Psoas muscle (tissue), 7 donors: ENCODE measurements at regions not wholly inside any gene's neighbourhood (a gene's known extent, or its start where the extent isn't known, plus 50 kb on each side); places are given as distances from the start of the nearest gene placed in this dataset.

Experiments
- ATAC-seq, 4 donors: fragments of 200-7000 bp; cut with Tn5 transposase; one replicate each; pipeline ENCODE4 v1.9.1; 2020; ENCODE audit warnings: moderate library complexity in 3 of 4, mild to moderate bottlenecking in 2 of 4
- DNase-seq, 2 donors: peaks; one replicate each; pipeline ENCODE4 v3.0.0-alpha.2; 2020
- H3K27ac ChIP-seq: fragments of 200-600 bp; one replicate; pipeline ENCODE4 v1.8.0; 2022
- H3K27me3 ChIP-seq, 3 donors: fragments of 200-600 bp in 1 of 3; one replicate each; pipeline versions ENCODE4 v1.6.1 to v1.8.0; 2013 to 2022; ENCODE audit warnings: low read length in 2 of 3, mild to moderate bottlenecking in 2 of 3, moderate library complexity in 1 of 3; ENCODE audit not compliant: insufficient read depth in 3 of 3
- H3K36me3 ChIP-seq, 2 donors: fragments of 200-600 bp in 1 of 2; one replicate each; pipeline versions ENCODE4 v1.6.1 to v1.8.0; 2013 to 2022; ENCODE audit warnings: low read depth in 1 of 2, mild to moderate bottlenecking in 1 of 2, moderate library complexity in 1 of 2; ENCODE audit not compliant: insufficient read depth in 1 of 2
- H3K4me1 ChIP-seq: fragments of 200-600 bp; one replicate; pipeline ENCODE4 v1.8.0; 2022
- H3K4me3 ChIP-seq: fragments of 200-600 bp; one replicate; pipeline ENCODE4 v1.8.0; 2022; ENCODE audit warnings: mild to moderate bottlenecking
- H3K9me3 ChIP-seq: fragments of 200-600 bp; one replicate; pipeline ENCODE4 v1.8.0; 2022
- WGBS, 3 donors: extraction: QIAGEN DNeasy Blood & Tissue Kit; methylation state at CpG; one replicate each; pipeline versions ENCODE4 v1.1.6 to v1.1.7; 2013; 5-methylcytosine and 5-hydroxymethylcytosine counted together
- intact Hi-C, 2 donors: fragments of 100-400 bp; cut with DNase I; formaldehyde crosslinking; loops; one replicate each; pipeline versions ENCODE4 v1.11.0 to v1.14.2; 2022
- TF ChIP-seq, protein P1 (sequence below): fragments of 200-600 bp; IDR thresholded peaks from one replicate; pipeline ENCODE4 v1.8.0; 2022; ENCODE audit warnings: antibody characterized with exemption
- donor health status: healthy with polysubstance abuse.
- donor health status: DM: no; HTN: no; CAD: no; lungs with moderate emphysema.
- donor health status: Bipolar disorder and iron deficiency.
- donor health status: healthy.
- donor health status: DM: yes; HTN: yes; CAD: no.
- donor health status: DM: no; HTN: no; CAD: no.
- donor health status: DM: yes; HTN: yes; CAD: no.

GRCh38 chr6:50520326-50521266 lies 192.7 kb upstream of the TFAP2D start:
- TF ChIP-seq, protein P1, sequence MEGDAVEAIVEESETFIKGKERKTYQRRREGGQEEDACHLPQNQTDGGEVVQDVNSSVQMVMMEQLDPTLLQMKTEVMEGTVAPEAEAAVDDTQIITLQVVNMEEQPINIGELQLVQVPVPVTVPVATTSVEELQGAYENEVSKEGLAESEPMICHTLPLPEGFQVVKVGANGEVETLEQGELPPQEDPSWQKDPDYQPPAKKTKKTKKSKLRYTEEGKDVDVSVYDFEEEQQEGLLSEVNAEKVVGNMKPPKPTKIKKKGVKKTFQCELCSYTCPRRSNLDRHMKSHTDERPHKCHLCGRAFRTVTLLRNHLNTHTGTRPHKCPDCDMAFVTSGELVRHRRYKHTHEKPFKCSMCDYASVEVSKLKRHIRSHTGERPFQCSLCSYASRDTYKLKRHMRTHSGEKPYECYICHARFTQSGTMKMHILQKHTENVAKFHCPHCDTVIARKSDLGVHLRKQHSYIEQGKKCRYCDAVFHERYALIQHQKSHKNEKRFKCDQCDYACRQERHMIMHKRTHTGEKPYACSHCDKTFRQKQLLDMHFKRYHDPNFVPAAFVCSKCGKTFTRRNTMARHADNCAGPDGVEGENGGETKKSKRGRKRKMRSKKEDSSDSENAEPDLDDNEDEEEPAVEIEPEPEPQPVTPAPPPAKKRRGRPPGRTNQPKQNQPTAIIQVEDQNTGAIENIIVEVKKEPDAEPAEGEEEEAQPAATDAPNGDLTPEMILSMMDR: no peak
- no peak for ATAC-seq
- DNase-seq: no peak
- Histone ChIP-seq H3K9me3 (no peaks in the 10 kb centered on the region), H3K27me3 (no peaks in the 10 kb centered on the region), H3K27ac (no peak overlapping the region), H3K4me3 (no peak overlapping the region), H3K4me1 (no peaks in the 10 kb centered on the region), H3K36me3 (no peaks in the 10 kb centered on the region)
- WGBS, 3 donors: 12 to 21% (median 17%) methylated on average over 3 of the region's 3 CpGs
- intact Hi-C loops: no loop called here

GRCh38 chr6:50524341-50524740 lies 189.0 kb upstream of the TFAP2D start:
- H3K27me3 ChIP-seq: no peaks in the 10 kb centered on the region
- DNase-seq (no peak), ATAC-seq (no peak)
- no peaks in the 10 kb centered on the region for H3K36me3 ChIP-seq
- intact Hi-C loops: no loop called here
- H3K4me1 ChIP-seq: no peaks in the 10 kb centered on the region
- H3K4me3 ChIP-seq: no peak overlapping the region
- no peak overlapping the region for H3K27ac ChIP-seq
- H3K9me3 ChIP-seq: no peaks in the 10 kb centered on the region
- TF ChIP-seq, protein P1: no peak

DNA sequence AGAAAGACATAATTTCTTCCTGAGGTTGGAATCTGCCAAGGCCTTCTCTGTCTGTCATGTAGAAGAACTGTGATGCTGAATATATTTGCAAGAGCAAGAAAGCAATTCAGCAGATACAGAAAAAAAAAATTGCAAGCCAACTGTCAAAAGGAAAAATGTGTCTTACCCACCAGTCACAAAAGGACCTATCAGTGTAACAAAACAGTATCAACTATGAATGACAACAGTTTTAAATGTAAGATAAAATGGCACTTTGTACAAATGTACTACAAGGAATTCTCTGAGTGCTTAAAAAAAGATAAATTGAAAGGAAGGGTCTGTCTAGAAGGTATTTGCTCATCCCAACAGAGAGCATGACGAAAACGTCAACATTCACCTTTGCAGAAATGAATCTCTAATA lies 185.3 kb upstream of the TFAP2D start:
- H3K36me3 ChIP-seq: no peaks in the 10 kb centered on the region
- ATAC-seq: no peak
- no peak overlapping the region for H3K4me3 ChIP-seq
- intact Hi-C loops: no loop called here
- no peak overlapping the region for H3K27ac ChIP-seq
- no peaks in the 10 kb centered on the region for H3K27me3 ChIP-seq
- no peak for DNase-seq
- WGBS, 3 donors: 79 to 85% (median 85%) methylated on average over 2 of the region's 2 CpGs
- TF ChIP-seq, protein P1: no peak
- no peaks in the 10 kb centered on the region for H3K4me1 ChIP-seq
- H3K9me3 ChIP-seq: no peaks in the 10 kb centered on the region

DNA sequence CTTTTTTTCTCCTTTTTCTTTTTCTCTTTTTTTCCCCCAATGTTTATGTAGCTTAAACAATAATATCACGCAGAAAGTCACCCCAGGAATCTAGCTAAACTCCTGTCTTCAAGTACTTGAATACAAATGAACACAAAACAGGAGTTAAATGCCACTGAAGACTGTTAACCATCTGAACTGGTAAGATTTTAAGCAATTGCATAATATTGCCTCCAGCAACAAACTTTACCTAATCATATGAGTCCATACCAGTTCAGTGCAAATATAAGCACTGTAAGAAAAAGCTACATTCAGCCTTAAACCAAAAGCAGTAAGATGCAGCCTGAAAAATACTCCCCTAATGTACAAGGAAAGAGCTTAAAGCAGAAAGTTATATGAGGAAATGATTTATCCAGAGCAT lies 173.9 kb upstream of the TFAP2D start:
- DNase-seq: no peak
- intact Hi-C loops: no loop called here
- TF ChIP-seq, protein P1: no peak
- Histone ChIP-seq H3K4me3 (no peak overlapping the region), H3K4me1 (no peaks in the 10 kb centered on the region), H3K27me3 (no peaks in the 10 kb centered on the region), H3K27ac (no peak overlapping the region), H3K9me3 (no peaks in the 10 kb centered on the region), H3K36me3 (no peaks in the 10 kb centered on the region)
- no peak for ATAC-seq
- WGBS, 3 donors: 74 to 84% (median 81%) methylated on average over 1 of the region's 1 CpG

DNA sequence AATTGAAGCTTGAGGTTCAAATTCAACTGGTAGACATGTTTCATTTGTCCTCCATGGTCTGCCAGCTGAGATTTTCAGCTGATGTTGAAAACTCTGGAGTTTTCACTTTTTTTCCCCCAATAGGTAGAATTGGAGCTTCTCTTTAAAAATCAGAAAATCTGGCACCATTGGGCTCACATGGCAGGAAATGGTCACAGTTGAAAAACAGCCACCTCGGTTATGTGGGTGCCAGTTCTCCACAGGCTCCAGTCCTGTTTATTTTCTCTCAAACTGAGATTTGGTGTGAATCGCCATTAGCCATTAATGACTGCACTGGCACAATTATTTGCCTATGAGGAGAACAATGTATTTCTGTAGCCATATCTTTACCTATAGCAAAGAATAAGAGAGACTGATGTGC lies 171.4 kb upstream of the TFAP2D start:
- ATAC-seq: no peak
- intact Hi-C loops: no loop called here
- H3K27ac ChIP-seq: no peak overlapping the region
- no peaks in the 10 kb centered on the region for H3K36me3 ChIP-seq
- H3K9me3 ChIP-seq: no peaks in the 10 kb centered on the region
- no peak for DNase-seq
- TF ChIP-seq, protein P1: no peak
- no peak overlapping the region for H3K4me3 ChIP-seq
- no peaks in the 10 kb centered on the region for H3K4me1 ChIP-seq
- no peaks in the 10 kb centered on the region for H3K27me3 ChIP-seq
- WGBS, 3 donors: 69 to 78% (median 76%) methylated on average over 2 of the region's 2 CpGs
